ENCODE measurements at regions not wholly inside any gene's neighbourhood (a gene's known extent, or its start where the extent isn't known, plus 50 kb on each side); places are given as distances from the start of the nearest gene placed in this dataset.

GRCh38 chr3:76497636-76498035 is 542.3 kb upstream of the ROBO2 start:
- no peak for FAIRE-seq
- no peak for DNase-seq (ENCODE audit: insufficient read length, low spot score)

GRCh38 chr3:76500746-76501275 is 539.1 kb upstream of the ROBO2 start:
- TF ChIP-seq POU2F2 (IDR thresholded peaks at IDR 0.05; ENCODE audit: low read depth, low read length) (no peak), POLR2A (IDR thresholded peaks at IDR 0.05; ENCODE audit: low read depth, low read length) (no peak), POLR2AphosphoS5 (IDR thresholded peaks at IDR 0.05; ENCODE audit: low read depth, low read length) (no peak), PAX5 (IDR thresholded peaks at IDR 0.05; ENCODE audit: insufficient read depth, low read length, severe bottlenecking) (no peak), TAF1 (IDR thresholded peaks at IDR 0.05; ENCODE audit: low read depth, low read length) (no peak), SPI1 (IDR thresholded peaks at IDR 0.05; ENCODE audit: low read depth, low read length) (no peak)
- FAIRE-seq: no peak
- DNase-seq (ENCODE audit: insufficient read length, low spot score): no peak

More at GRCh38 chr3:76497636-76498035, 542.3 kb upstream of the ROBO2 start:
- TF ChIP-seq TAF1 (IDR thresholded peaks at IDR 0.05; ENCODE audit: low read depth, low read length): no peak
- TF ChIP-seq POLR2AphosphoS5 (IDR thresholded peaks at IDR 0.05; ENCODE audit: low read depth, low read length): no peak
- TF ChIP-seq PAX5 (IDR thresholded peaks at IDR 0.05; ENCODE audit: insufficient read depth, low read length, severe bottlenecking): no peak
- no peak for TF ChIP-seq POU2F2 (IDR thresholded peaks at IDR 0.05; ENCODE audit: low read depth, low read length)

DNA sequence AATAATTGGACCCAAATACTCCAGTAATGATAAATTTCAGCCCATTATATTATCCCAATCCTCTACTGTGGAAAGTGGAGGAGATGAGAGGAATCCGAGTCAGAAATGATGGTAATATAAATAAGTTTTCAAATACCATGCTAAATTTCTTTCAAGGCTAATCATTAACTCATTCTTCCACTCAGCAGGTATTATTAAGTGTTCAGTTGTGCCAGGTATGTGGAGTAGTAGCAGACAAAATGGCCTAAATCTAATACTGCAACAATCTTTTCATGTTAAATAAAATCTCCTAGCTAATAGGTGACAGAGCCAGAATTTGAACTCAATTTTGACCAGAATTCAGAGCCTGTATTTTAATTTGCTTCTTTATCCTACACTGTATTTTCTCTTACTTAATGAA is 538.6 kb upstream of the ROBO2 start:
- DNase-seq (ENCODE audit: insufficient read length, low spot score) (no peak), FAIRE-seq (no peak)
- no peak for TF ChIP-seq POLR2AphosphoS5 (IDR thresholded peaks at IDR 0.05; ENCODE audit: low read depth, low read length)
- TF ChIP-seq POU2F2 (IDR thresholded peaks at IDR 0.05; ENCODE audit: low read depth, low read length): no peak
- TF ChIP-seq POLR2A (IDR thresholded peaks at IDR 0.05; ENCODE audit: low read depth, low read length): no peak
- no peak for TF ChIP-seq SPI1 (IDR thresholded peaks at IDR 0.05; ENCODE audit: low read depth, low read length)
- TF ChIP-seq TAF1 (IDR thresholded peaks at IDR 0.05; ENCODE audit: low read depth, low read length): no peak
- no peak for TF ChIP-seq PAX5 (IDR thresholded peaks at IDR 0.05; ENCODE audit: insufficient read depth, low read length, severe bottlenecking)

DNA sequence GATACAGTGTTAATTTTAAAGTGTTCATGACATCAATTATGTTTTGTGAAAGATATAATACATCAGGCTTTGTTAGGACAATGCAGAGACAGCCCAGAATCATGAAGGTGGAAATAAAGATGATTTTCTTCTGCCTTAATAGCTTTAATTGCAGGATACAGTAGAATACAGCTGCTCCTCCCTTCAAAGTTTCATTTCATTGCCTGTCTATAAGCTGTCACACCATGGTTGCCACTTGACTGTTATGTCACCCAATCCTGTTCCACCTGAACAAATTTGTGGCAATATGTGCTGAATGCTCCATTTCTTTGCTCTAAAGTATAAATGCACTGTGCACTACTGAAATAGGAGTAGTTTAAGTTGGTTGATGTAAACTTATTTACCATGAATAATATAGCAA is 537.8 kb upstream of the ROBO2 start:
- no peak for TF ChIP-seq TAF1 (IDR thresholded peaks at IDR 0.05; ENCODE audit: low read depth, low read length)
- no peak for TF ChIP-seq SPI1 (IDR thresholded peaks at IDR 0.05; ENCODE audit: low read depth, low read length)
- TF ChIP-seq POLR2A (IDR thresholded peaks at IDR 0.05; ENCODE audit: low read depth, low read length): no peak
- TF ChIP-seq POLR2AphosphoS5 (IDR thresholded peaks at IDR 0.05; ENCODE audit: low read depth, low read length): no peak
- no peak for TF ChIP-seq POU2F2 (IDR thresholded peaks at IDR 0.05; ENCODE audit: low read depth, low read length)
- TF ChIP-seq PAX5 (IDR thresholded peaks at IDR 0.05; ENCODE audit: insufficient read depth, low read length, severe bottlenecking): no peak
- FAIRE-seq: no peak
- no peak for DNase-seq (ENCODE audit: insufficient read length, low spot score)

- FAIRE-seq (no peak), DNase-seq (ENCODE audit: insufficient read length, low spot score) (no peak)
- no peak for TF ChIP-seq TAF1 (IDR thresholded peaks at IDR 0.05; ENCODE audit: low read depth, low read length)
- TF ChIP-seq POLR2A (IDR thresholded peaks at IDR 0.05; ENCODE audit: low read depth, low read length): no peak
- no peak for TF ChIP-seq PAX5 (IDR thresholded peaks at IDR 0.05; ENCODE audit: insufficient read depth, low read length, severe bottlenecking)
- TF ChIP-seq POU2F2 (IDR thresholded peaks at IDR 0.05; ENCODE audit: low read depth, low read length): no peak
- TF ChIP-seq SPI1 (IDR thresholded peaks at IDR 0.05; ENCODE audit: low read depth, low read length): no peak
- TF ChIP-seq POLR2AphosphoS5 (IDR thresholded peaks at IDR 0.05; ENCODE audit: low read depth, low read length): no peak
Observed at GRCh38 chr3:76505202-76505845, 534.6 kb upstream of the ROBO2 start.

GRCh38 chr3:76509179-76509830 is 530.6 kb upstream of the ROBO2 start:
- TF ChIP-seq POU2F2 (IDR thresholded peaks at IDR 0.05; ENCODE audit: low read depth, low read length) (no peak), POLR2AphosphoS5 (IDR thresholded peaks at IDR 0.05; ENCODE audit: low read depth, low read length) (no peak), POLR2A (IDR thresholded peaks at IDR 0.05; ENCODE audit: low read depth, low read length) (no peak), SPI1 (IDR thresholded peaks at IDR 0.05; ENCODE audit: low read depth, low read length) (no peak), PAX5 (IDR thresholded peaks at IDR 0.05; ENCODE audit: insufficient read depth, low read length, severe bottlenecking) (no peak), TAF1 (IDR thresholded peaks at IDR 0.05; ENCODE audit: low read depth, low read length) (no peak)
- DNase-seq (ENCODE audit: insufficient read length, low spot score) (no peak), FAIRE-seq (no peak)

GRCh38 chr3:76514836-76515235 is 525.1 kb upstream of the ROBO2 start:
- no peak for TF ChIP-seq TAF1 (IDR thresholded peaks at IDR 0.05; ENCODE audit: low read depth, low read length)
- TF ChIP-seq SPI1 (IDR thresholded peaks at IDR 0.05; ENCODE audit: low read depth, low read length): no peak
- TF ChIP-seq POLR2AphosphoS5 (IDR thresholded peaks at IDR 0.05; ENCODE audit: low read depth, low read length): no peak
- no peak for TF ChIP-seq POLR2A (IDR thresholded peaks at IDR 0.05; ENCODE audit: low read depth, low read length)
- no peak for TF ChIP-seq PAX5 (IDR thresholded peaks at IDR 0.05; ENCODE audit: insufficient read depth, low read length, severe bottlenecking)
- no peak for TF ChIP-seq POU2F2 (IDR thresholded peaks at IDR 0.05; ENCODE audit: low read depth, low read length)
- FAIRE-seq (no peak), DNase-seq (ENCODE audit: insufficient read length, low spot score) (no peak)

- no peak for FAIRE-seq
- no peak for DNase-seq (ENCODE audit: insufficient read length, low spot score)
- TF ChIP-seq SPI1 (IDR thresholded peaks at IDR 0.05; ENCODE audit: low read depth, low read length) (no peak), POLR2A (IDR thresholded peaks at IDR 0.05; ENCODE audit: low read depth, low read length) (no peak)
Observed at GRCh38 chr3:76523337-76523736, 516.6 kb upstream of the ROBO2 start.

- DNase-seq (ENCODE audit: insufficient read length, low spot score): no peak
- no peak for FAIRE-seq
- no peak for TF ChIP-seq POLR2AphosphoS5 (IDR thresholded peaks at IDR 0.05; ENCODE audit: low read depth, low read length)
- TF ChIP-seq POLR2A (IDR thresholded peaks at IDR 0.05; ENCODE audit: low read depth, low read length): no peak
- no peak for TF ChIP-seq POU2F2 (IDR thresholded peaks at IDR 0.05; ENCODE audit: low read depth, low read length)
- no peak for TF ChIP-seq PAX5 (IDR thresholded peaks at IDR 0.05; ENCODE audit: insufficient read depth, low read length, severe bottlenecking)
- TF ChIP-seq SPI1 (IDR thresholded peaks at IDR 0.05; ENCODE audit: low read depth, low read length): no peak
- TF ChIP-seq TAF1 (IDR thresholded peaks at IDR 0.05; ENCODE audit: low read depth, low read length): no peak
Observed at GRCh38 chr3:76525726-76526125, 514.2 kb upstream of the ROBO2 start.
